Tibial nerve (tissue), 4 donors: ENCODE measurements at regions not wholly inside any gene's neighbourhood (a gene's known extent, or its start where the extent isn't known, plus 50 kb on each side); places are given as distances from the start of the nearest gene placed in this dataset.

Source experiments
- DNase-seq, 2 donors: peaks; one replicate each; pipeline ENCODE4 v3.0.0-alpha.2; 2019; ENCODE audit warnings: low spot score in 2 of 2
- H3K27ac ChIP-seq, 4 donors: fragments of 200-600 bp; sonication (generic) in 3 of 4; one replicate each; pipeline ENCODE4 v1.5.1; 2017 to 2019; ENCODE audit warnings: mild to moderate bottlenecking in 1 of 4
- H3K27me3 ChIP-seq, 2 donors: fragments of 200-600 bp; sonication (generic) in 1 of 2; one replicate each; pipeline versions ENCODE4 v1.5.1 to v1.6.0; 2017 to 2019
- H3K36me3 ChIP-seq, 3 donors: fragments of 200-600 bp; sonication (generic); one replicate each; pipeline ENCODE4 v1.5.1; 2018 to 2019
- H3K4me1 ChIP-seq, 4 donors: fragments of 200-600 bp; sonication (generic) in 3 of 4; one replicate each; pipeline ENCODE4 v1.5.1; 2017 to 2019
- H3K4me3 ChIP-seq, 4 donors: fragments of 200-600 bp; sonication (generic) in 3 of 4; one replicate each; pipeline ENCODE4 v1.5.1; 2017 to 2019; ENCODE audit warnings: mild to moderate bottlenecking in 1 of 4, moderate library complexity in 1 of 4
- H3K9me3 ChIP-seq, 4 donors: fragments of 200-600 bp; sonication (generic) in 3 of 4; one replicate each; pipeline ENCODE4 v1.5.1; 2017 to 2019
- CTCF ChIP-seq, 5 experiments: fragments of 200-600 bp in 3 of 5; fragments of 450-650 bp in 2 of 5; sonication (generic) in 3 of 5; IDR thresholded peaks; one replicate each; pipeline ENCODE4 v1.5.1; 2016 to 2019; ENCODE audit warnings: antibody characterized with exemption in 5 of 5, mild to moderate bottlenecking in 3 of 5, moderate library complexity in 2 of 5
- EP300 ChIP-seq, 2 donors: sonication (generic); formaldehyde crosslinking; IDR thresholded peaks; one replicate each; pipeline ENCODE4 v1.6.1; 2017; ENCODE audit warnings: antibody characterized with exemption in 2 of 2, mild to moderate bottlenecking in 1 of 2
- POLR2A ChIP-seq, 2 donors: fragments of 450-650 bp; IDR thresholded peaks; one replicate each; pipeline ENCODE4 v1.6.1; 2017; ENCODE audit warnings: antibody characterized with exemption in 2 of 2, mild to moderate bottlenecking in 2 of 2, moderate library complexity in 2 of 2
- whole genome bisulfite sequencing, 2 donors: methylation state at CpG; one replicate each; pipeline ENCODE4 v1.1.5; 2018; 5-methylcytosine and 5-hydroxymethylcytosine counted together

DNA sequence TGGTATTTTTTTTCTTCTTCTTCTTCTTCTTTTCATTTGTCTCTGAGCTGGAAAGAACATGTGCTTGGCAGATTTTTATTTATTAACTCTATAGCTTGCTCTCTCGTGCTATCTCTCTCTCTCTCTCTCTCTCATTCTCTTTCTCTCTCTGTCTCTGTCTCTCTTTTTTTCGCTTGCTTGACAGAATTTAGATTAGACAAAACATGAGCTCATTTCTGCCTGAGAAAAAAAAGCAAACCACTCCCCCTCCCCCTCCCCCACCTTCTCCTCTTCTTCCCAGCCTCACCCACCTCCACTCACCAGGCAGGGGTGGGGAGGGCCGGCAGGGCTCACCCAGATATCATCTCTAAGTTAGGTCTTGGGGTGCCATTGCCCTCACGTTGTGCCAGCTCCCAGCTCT, 81.5 kb downstream of the PJA1 start:
- Histone ChIP-seq H3K36me3 (no peaks in the 10 kb centered on the region), H3K4me1 (peaks cover 0 to 29% (median 2%) of the 10 kb centered on the region in 4 donors), H3K9me3 (no peaks in the 10 kb centered on the region), H3K27ac (no peak overlapping the region), H3K27me3 (peaks cover 0 to 7% of the 10 kb centered on the region in 2 donors), H3K4me3 (no peak overlapping the region)
- DNase-seq: no peak
- 42 to 61% methylated on average over 2 to 4 of the region's 4 CpGs for WGBS, 2 donors
- TF ChIP-seq EP300 (IDR thresholded peaks at IDR 0.05): no peak
- no peak for TF ChIP-seq CTCF (IDR thresholded peaks at IDR 0.05)
- TF ChIP-seq POLR2A (IDR thresholded peaks at IDR 0.05): no peak

DNA sequence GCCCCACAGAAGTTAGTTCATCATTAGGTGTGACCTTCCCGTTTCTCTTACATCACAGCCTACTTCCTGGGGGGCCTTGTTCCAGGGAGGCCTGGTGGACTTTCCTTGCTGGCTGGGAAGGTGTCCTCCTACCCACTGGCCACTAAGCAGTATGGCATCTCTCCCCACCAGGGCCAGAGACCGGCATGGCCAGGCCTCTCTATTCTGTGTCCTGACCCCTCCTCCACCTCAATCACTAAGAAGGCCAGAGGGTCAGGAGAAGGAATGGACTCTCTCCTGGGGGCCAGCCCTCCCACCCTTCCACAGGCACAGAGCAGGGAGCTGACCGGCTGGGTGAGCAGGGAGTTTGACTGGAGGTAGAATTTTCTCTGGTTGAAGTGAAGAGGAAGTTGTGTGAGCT, 81.9 kb downstream of the PJA1 start:
- no peak for DNase-seq
- H3K9me3 ChIP-seq: no peaks in the 10 kb centered on the region
- no peaks in the 10 kb centered on the region for H3K36me3 ChIP-seq
- peaks cover 0 to 27% (median 2%) of the 10 kb centered on the region in 4 donors for H3K4me1 ChIP-seq
- WGBS, 2 donors: 17 to 64% methylated on average over 1 to 3 of the region's 3 CpGs
- no peak overlapping the region for H3K4me3 ChIP-seq
- H3K27me3 ChIP-seq: peaks cover 0 to 5% of the 10 kb centered on the region in 2 donors
- TF ChIP-seq EP300 (IDR thresholded peaks at IDR 0.05) (no peak), CTCF (IDR thresholded peaks at IDR 0.05) (no peak), POLR2A (IDR thresholded peaks at IDR 0.05) (no peak)
- H3K27ac ChIP-seq: peak overlapping the region in 1 of 4 donors; percentile 67

- H3K4me3 ChIP-seq: peak overlapping the region in 1 of 4 donors; percentile 3
- no peak for TF ChIP-seq EP300 (IDR thresholded peaks at IDR 0.05)
- no peak for TF ChIP-seq POLR2A (IDR thresholded peaks at IDR 0.05)
- H3K36me3 ChIP-seq: no peaks in the 10 kb centered on the region
- 40 to 61% methylated on average over 1 to 6 of the region's 7 CpGs for WGBS, 2 donors
- no peaks in the 10 kb centered on the region for H3K9me3 ChIP-seq
- DNase-seq: no peak
- H3K4me1 ChIP-seq: peaks cover 0 to 20% (median under 1%) of the 10 kb centered on the region in 4 donors
- peak overlapping the region in 1 of 4 donors; percentile 67 for H3K27ac ChIP-seq
- peaks cover 0 to 3% of the 10 kb centered on the region in 2 donors for H3K27me3 ChIP-seq
Measured at GRCh38 chrX:69082753-69083150, 82.5 kb downstream of the PJA1 start.

- no peak for DNase-seq
- Histone ChIP-seq H3K9me3 (no peaks in the 10 kb centered on the region), H3K27me3 (peaks cover 0 to 3% of the 10 kb centered on the region in 2 donors), H3K27ac (peak overlapping the region in 1 of 4 donors; percentile 67), H3K36me3 (no peaks in the 10 kb centered on the region), H3K4me3 (peak overlapping the region in 1 of 4 donors; percentile 3), H3K4me1 (peaks cover 0 to 19% (median 0%) of the 10 kb centered on the region in 4 donors)
- 34 to 52% methylated on average over 9 to 10 of the region's 10 CpGs for WGBS, 2 donors
- TF ChIP-seq POLR2A (IDR thresholded peaks at IDR 0.05) (no peak), CTCF (IDR thresholded peaks at IDR 0.05) (no peak), EP300 (IDR thresholded peaks at IDR 0.05) (no peak)
Measured at GRCh38 chrX:69082055-69082752, 83.0 kb downstream of the PJA1 start.

DNA sequence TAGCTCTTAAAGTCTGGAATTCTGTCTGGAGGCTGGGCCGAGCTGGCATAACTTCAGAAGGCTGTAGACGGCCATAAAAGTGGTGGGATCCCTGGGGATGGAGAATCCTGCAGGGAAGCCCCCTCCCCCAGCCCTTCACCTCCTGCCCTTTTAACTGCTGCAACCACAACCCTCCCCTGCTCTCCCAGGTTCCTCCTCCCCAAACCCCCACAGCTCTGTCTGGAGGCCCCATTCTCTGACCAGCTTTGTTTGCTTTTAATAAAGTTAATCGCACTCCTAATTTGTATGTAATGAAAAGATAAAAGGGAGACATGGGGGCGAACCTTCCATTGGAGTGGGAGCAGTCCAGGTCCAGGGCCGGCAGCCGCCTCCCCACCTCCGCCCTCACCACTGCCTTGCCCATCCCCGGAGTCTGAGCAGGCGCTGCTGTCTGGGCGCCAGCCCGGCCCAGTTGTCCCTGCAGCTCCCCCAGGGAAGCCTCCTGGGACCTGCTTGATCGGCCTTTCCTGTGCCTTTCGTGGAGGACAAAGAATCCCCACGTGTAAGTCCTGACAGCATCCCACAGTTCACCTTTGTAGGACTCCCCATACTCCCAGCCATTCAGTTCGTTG, 84.3 kb downstream of the PJA1 start:
- Histone ChIP-seq H3K9me3 (no peaks in the 10 kb centered on the region), H3K36me3 (no peaks in the 10 kb centered on the region), H3K27ac (no peak overlapping the region), H3K4me3 (no peak overlapping the region), H3K27me3 (peaks cover 0 to 3% of the 10 kb centered on the region in 2 donors), H3K4me1 (peaks cover 0 to 19% (median 0%) of the 10 kb centered on the region in 4 donors)
- TF ChIP-seq CTCF (IDR thresholded peaks at IDR 0.05): no peak
- TF ChIP-seq EP300 (IDR thresholded peaks at IDR 0.05): no peak
- no peak for TF ChIP-seq POLR2A (IDR thresholded peaks at IDR 0.05)
- 34 to 51% methylated on average over 14 to 15 of the region's 15 CpGs for WGBS, 2 donors
- DNase-seq: no peak
